HG03066 (cell line): ENCODE measurements at regions not wholly inside any gene's neighbourhood (a gene's known extent, or its start where the extent isn't known, plus 50 kb on each side); places are given as distances from the start of the nearest gene placed in this dataset.

Experiments
- ATAC-seq: cut with Tn5 transposase; IDR thresholded peaks from one replicate; pipeline ENCODE4 v1.9.1; 2021; ENCODE audit warnings: low read depth; ENCODE audit not compliant: unreplicated experiment

DNA sequence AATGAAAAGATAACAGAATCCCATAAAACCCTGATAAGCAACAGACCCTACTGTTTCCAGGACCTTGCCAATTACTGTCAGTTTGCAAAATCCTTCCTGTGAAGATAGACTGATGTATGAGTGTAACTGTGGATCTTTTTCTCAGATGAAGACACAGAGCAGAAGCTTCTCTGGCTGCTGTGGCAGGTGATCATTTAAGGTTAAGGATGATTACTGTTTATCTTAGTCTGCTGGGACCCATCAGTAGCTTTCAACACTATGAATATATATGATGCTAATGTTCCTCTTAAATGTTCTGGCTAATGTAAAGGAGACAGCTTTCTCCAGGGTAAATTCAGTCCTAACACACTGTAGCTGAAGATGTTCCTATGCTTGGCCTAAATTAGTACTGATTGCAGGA is 56.0 kb upstream of the CTTNBP2 start:
- ATAC-seq = no peak

DNA sequence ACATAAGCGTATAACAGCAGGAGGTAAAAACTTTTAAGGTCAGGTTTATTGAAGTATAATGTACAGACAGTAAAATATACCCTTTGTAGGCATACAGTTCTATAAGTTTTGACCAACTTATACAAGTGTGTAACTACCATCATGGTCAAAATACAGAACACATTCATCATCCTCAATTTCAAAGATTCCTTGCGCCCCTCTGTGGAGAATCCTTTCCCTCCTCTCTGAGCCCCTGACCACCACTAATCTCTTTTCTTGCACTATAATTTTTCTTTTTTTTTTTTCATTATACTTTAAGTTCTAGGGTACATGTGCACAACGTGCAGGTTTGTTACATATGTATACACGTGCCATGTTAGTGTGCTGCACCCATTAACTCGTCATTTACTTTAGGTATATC is 58.1 kb upstream of the CTTNBP2 start:
- no peak for ATAC-seq

DNA sequence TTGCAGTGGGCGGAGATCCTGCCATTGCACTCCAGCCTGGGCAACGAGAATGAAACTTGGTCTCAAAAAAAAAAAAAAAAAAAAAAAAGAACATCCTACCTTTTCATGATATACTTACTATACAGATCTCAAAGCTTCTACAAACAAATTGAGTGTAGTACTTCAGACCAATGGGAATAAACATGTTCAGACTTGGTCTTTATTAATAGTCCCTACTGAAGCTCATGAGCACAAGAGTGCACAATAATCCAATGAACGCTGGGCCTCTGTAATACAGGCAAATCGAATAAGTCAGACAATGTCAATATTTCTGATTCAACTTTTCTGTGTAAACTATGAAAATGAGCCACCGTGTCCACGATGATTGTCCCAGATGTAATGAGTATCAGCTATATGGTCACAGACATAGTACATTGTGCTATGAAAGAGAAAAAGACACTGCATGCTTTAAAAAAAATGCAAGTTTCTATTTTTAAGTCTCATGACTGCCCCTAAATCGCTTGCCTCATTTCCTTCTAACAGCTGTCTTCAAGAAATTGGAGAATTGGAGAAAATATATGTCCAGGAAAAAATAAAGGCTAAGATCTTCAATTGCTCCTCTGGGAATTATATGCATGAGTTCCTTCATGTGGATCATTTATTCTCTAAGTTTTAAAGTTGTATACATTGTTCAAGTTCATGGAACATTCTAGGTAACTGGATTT is 64.0 kb upstream of the CTTNBP2 start:
- ATAC-seq = no peak

DNA sequence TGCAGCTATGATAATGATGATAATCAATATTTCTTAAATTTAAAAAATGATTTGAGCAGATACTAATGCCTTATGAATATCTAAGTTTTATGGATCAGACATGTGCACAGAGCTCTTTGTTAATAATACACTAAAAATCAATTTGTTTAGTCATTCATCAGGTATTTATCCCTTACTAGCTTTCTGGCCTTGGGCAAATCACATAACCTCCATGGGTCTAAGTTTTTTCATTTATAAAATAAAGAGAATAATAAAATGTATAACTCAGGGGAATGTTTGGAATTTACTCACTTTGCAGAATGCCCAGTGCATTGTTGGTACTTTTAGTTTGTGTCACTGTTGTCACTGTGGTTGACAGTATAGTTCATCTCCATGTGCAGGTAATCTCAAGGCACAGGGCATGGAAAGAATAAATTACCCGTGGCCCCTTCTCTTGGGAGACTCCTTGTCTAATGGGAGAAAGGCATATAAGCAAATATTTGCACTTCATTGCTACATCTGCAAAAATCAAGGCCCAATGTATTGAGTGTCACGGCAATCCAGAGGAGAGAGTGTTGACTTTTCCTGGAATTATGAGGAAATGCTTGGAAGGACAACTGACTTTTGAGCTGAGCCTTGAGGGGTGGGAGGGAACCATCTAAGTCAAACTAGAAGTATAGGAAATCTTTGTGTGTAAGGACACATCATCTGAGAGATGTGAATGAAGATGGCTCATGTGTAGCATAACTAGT is 64.7 kb upstream of the CTTNBP2 start:
- ATAC-seq = no peak

- ATAC-seq = no peak
Measured at GRCh38 chr7:117941138-117941810, 68.0 kb upstream of the CTTNBP2 start.

- no peak for ATAC-seq
Measured at GRCh38 chr7:117942780-117943179, 69.5 kb upstream of the CTTNBP2 start.

- ATAC-seq = no peak
Measured at GRCh38 chr7:117944886-117945285, 71.6 kb upstream of the CTTNBP2 start.

GRCh38 chr7:117946151-117946633 is 73.0 kb upstream of the CTTNBP2 start:
- no peak for ATAC-seq

- ATAC-seq = no peak
Measured at GRCh38 chr7:117949232-117949631, 76.0 kb upstream of the CTTNBP2 start.

GRCh38 chr7:117950601-117951260 is 77.5 kb upstream of the CTTNBP2 start:
- ATAC-seq = no peak

- ATAC-seq = no peak
Measured at GRCh38 chr7:117951285-117951684, 78.0 kb upstream of the CTTNBP2 start.

DNA sequence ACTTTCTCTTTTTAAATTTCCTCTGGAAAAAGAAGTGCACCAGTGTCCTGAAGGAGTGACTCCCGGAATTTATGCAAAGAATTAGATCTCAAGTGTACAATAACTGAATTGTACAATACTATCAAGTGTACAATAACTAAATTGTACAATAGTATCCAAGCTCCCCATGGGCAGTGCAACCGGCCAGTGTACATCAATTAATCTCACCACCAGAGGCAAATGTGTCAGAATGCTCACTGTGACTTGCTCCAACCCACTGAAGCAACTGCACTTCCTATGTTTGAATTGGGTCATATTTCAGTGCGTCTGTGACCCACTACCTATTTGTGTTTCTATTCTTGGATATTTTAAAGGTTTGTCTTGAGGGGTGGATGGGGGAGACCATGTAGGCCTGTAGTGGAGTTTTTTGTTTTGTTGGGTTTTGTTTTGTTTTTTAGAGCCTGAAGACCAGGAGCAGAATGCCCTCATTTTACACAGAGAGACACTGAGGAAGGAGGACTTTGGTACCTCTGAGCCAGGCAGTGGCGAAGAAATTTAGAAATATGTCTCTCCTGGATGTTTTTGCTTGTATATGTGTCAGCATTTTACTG is 78.5 kb upstream of the CTTNBP2 start:
- ATAC-seq = no peak

DNA sequence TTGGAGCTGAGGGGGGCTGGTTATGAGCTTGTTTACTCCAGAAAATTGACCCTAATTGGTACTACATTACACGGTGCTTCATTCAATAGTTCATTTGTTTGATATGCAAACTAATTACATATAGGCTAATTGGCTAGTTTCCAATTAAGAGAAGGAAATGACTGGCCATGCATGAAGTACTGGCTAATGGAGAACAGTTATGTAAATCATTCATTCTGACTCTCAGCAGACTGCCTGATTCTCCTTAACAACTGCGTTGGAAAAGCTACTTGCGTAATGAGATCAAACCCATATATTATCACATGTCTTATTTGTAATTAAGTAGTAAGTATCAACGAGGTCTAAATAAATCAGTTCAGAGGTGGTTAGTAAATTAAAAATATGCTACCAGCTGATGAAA is 81.8 kb upstream of the CTTNBP2 start:
- ATAC-seq = no peak

DNA sequence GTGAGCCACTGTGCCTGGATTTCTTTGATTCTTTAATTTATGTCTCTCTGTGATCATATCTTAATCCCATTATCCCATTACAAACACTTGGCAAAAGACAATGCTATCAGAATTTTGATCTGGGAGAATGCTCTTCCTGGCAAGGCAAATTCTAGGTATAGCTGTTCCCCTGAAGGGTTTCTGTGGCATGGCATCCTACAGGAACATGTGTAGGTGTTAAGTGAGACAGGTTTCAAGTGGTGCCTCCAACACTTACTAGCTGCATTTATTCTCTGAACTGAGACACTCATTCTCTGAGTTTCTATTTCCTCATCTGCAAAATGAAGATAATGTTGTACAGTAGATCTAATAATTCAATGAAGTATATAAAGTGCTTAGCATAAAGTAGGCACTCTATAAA is 87.1 kb upstream of the CTTNBP2 start:
- ATAC-seq = no peak

- ATAC-seq = no peak
Measured at GRCh38 chr7:117961235-117961634, 88.0 kb upstream of the CTTNBP2 start.

DNA sequence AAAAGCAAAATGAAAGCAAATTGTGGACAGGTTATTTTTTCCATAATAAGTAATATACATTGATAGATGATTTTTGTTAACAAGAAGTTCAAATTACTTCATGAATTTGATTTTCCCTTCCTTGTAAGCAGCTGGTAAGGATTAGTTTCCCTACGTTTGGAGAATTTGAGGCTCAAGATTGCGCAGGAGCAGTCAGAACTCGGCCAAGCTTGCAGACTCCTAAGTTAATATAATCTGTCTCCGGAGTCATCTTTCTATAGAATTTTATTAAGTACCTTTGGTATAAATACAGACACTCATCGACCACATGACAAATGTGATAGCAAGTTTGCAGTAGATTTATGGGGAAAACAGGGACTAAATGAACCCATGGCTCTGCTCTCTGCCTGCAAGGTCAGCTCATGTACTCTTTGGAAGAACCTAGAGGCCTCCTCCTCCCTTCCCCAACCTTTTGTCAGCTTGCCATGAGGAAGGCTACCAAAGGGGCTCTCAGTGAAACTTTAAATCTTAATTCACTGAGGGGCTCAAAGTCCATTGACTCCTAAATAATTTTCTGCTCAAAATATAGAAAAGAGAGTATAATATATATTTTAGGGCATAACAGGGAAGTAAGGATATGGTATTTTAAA is 89.2 kb upstream of the CTTNBP2 start:
- no peak for ATAC-seq

DNA sequence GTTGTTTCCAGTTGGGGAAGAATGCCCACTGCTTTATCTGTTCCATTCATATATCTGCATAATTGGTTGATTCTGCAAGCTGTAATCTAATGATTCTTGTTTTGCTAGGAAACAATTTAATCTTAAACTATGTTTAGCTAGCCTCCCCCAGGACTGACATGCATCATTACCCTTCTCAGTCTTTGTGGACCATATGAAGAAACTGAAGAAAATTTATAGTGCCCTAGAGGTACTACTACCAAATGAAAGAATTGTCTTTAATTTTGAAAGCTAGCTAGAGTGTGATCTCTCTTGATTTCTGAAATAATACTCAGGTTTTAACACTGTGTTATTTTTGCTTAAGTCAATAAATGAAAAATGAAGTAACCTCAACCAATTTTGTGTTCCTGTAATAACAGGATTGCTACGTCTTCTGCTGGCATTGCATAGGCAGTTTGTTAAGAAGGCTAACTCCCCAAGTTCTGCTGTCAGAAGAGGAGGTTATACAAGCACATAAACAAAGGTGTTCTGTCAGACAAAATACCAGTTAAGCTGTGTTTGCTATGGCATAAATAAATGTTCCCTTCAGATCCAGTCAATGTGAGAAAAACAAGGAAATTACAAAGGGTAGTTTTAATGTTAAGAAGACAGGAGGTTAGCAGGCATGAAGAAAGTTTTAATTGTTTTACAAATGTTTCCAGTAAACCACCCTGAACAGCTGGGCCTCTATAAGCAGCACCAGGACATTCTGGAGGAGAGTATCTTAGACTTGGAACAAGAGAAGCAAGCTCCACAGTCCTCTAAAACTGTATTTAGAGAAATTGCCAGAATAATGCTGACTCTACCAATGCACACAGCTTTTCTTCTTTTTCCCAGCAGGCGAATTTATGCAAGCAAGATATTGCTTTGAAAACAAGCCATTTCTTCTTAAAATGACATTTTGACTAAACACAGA is 90.3 kb upstream of the CTTNBP2 start:
- no peak for ATAC-seq

- ATAC-seq = no peak
Measured at GRCh38 chr7:117970801-117971200, 97.6 kb upstream of the CTTNBP2 start.

GRCh38 chr7:117971556-117972244 is 98.5 kb upstream of the CTTNBP2 start:
- no peak for ATAC-seq
